NCI-H446 treated with DMSO at 0.1 percent for 48 hours (cell line): ENCODE measurements at regions not wholly inside any gene's neighbourhood (a gene's known extent, or its start where the extent isn't known, plus 50 kb on each side); places are given as distances from the start of the nearest gene placed in this dataset.

ENCODE experiments used
- DNase-seq: peaks from one replicate; lab custom pipeline; 2025; lab: John Stamatoyannopoulos, UW

GRCh38 chr9:18233311-18233710 is 240.6 kb upstream of the ADAMTSL1 start:
- DNase-seq: no peak

DNA sequence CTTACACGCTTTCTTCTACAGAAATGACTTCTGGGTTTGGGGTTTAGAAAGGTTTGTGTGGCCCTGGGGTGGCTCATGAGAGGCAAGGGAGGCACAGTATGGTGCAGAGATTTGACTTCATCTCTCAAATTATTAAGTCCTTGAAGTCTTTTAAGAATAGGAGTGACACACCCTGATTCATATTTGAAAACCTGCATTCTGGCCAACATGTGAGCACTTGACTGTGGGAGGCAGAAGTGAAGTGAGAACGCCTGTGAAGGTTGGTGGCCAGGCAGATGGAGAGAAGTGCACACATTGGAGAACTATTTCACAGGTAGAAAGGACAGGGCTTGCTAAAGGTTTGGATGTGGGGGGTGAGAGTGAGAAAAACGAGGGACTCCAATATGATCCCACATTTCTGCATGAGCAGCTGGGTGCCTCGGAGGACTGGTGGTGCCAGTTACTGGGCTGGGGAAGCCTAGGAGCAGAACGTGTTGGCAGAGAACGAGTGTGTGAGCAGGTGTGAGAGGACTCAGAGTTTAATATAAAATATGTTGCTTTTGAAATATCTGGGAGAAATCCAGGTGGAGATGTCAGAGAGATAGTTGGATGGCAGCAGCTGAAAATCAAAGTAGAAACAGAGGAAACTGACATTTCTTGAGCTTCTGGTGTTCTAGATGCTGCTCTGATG is 240.0 kb upstream of the ADAMTSL1 start:
- no peak for DNase-seq

- DNase-seq: no peak
Measured at GRCh38 chr9:18235181-18235908, 238.6 kb upstream of the ADAMTSL1 start.

DNA sequence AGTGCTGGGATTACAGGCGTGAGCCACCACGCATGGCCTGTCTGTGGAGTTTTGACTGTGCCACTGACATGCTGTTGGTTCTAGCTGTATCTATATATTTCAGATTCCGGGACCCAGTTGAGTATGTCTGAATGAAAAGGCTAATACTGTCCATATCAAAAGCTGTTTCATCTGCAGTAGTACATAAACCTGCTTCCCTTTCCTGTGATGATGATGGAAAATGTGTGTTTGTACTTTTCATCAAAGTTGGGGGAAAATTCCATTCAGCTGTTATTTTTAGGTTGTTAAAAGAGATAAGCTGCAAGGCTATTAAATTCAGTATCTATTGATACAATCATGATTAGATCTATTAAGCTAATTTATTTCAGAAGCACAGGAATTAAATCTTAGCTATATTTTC is 237.6 kb upstream of the ADAMTSL1 start:
- no peak for DNase-seq

GRCh38 chr9:18237776-18238175 is 236.2 kb upstream of the ADAMTSL1 start:
- DNase-seq: no peak

- DNase-seq: no peak
Measured at GRCh38 chr9:18238254-18238653, 235.7 kb upstream of the ADAMTSL1 start.

DNA sequence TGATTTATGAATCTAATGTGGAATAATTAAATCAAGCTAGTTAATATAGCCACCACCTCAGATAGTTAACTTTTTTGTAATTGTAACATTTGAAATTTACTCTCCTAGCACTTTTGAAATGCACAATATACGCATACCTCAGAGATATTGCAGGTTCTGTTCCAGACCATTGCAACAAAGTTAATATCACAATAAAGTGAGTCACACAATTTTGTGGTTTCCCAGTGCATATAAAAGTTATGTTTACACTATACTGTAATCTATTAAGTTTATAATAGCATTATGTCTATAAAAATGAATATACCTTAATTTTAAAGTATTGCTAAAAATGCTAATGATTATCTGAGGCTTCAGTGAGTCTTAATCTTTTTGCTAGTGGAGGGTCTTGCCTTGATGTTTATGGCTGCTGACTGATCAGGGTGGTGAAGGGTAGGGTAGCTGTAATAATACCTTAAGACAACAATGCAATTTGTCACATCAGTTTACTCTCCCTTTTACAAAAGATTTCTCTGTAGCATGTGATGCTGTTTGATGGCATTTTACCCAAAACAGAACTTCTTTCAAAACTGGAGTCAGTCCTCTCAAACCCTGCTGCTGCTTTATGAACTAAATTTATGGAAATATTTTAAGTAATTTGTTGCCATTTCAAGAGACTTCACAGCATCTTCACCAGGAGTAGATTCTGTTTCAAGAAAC is 235.1 kb upstream of the ADAMTSL1 start:
- DNase-seq: no peak

- no peak for DNase-seq
Measured at GRCh38 chr9:18240213-18240612, 233.7 kb upstream of the ADAMTSL1 start.

- no peak for DNase-seq
Measured at GRCh38 chr9:18245911-18246310, 228.0 kb upstream of the ADAMTSL1 start.

- no peak for DNase-seq
Measured at GRCh38 chr9:18250053-18250452, 223.9 kb upstream of the ADAMTSL1 start.

- DNase-seq: no peak
Measured at GRCh38 chr9:18253950-18254349, 220.0 kb upstream of the ADAMTSL1 start.

DNA sequence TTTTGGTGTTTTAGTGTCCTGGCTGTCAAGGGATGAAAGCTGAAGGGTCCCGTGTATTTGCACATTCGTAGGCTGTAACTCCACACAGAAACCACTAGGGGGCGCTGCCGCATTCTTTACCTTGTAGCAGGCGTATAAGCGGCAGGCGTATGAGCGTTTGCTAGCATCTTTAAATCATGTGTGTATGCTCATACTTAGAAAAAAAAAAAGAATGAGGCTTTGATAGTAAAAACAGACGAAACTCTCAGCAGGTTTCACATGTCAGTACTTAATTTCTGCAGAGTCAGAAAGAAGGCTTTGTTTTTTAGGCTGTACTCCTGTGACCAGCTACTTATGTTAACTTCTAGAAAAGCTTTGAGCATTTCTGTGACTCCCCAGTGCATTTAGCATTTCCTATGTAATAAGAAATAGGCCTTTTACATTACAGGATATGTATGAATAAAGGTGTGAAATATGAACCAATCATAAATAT is 218.8 kb upstream of the ADAMTSL1 start:
- DNase-seq: peak; percentile 64

DNA sequence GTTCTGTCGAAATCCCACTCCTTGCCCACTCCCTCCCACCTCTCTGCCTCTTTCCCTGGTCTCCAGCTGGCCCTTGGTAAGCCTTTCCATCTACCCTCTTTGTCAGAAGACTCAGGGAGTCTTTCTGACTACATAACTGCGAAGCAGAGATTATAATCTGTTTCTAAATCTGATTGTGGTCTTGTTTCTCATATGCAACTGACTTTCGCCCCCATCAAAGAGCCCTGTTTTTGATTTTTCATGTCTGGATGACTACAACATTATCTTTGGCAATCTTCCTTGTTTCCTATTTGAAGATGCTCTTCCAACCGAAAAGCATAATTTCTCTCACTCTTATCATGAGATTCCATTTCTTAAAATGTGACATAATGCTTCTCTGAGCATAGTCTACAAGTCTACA is 218.2 kb upstream of the ADAMTSL1 start:
- DNase-seq: no peak

- no peak for DNase-seq
Measured at GRCh38 chr9:18256568-18256967, 217.4 kb upstream of the ADAMTSL1 start.

DNA sequence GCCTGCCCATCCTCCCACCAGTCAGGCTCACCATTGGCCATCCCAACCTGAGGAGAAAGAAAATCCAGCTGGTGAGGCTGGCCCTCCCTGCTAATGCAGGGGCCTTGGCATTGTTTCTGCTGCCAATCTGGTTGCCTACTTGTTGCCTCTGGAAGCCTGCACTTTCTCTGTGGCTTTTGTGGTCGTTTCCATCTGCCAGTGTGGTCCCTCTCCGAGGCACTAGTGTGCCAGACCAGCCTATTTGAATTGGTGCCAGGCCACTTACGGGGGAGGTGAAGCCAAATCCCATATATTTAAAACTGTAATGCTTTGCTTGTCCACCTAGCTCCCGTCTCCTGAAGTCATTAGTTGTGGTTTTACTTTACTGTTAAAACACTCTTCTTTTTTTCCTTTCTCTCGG is 213.4 kb upstream of the ADAMTSL1 start:
- DNase-seq: peak; percentile 10

DNA sequence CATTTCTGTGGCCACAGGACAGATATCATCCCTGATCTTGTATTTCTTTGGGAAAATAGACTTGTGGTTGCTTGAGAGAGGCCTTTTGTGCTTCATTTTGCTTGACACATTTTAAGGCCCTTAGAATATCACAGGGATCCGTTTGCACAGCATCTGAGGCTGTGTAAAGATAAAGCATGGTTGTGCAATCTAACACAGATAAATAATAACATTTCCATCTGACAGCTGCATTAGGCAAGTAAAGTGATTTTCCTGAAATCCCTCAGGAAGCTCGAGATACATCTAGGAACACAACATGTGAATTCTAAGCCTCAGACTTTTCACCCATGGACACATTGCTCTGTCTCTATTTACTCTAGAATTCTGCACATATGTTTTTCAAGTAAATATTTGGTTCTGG is 212.8 kb upstream of the ADAMTSL1 start:
- no peak for DNase-seq

DNA sequence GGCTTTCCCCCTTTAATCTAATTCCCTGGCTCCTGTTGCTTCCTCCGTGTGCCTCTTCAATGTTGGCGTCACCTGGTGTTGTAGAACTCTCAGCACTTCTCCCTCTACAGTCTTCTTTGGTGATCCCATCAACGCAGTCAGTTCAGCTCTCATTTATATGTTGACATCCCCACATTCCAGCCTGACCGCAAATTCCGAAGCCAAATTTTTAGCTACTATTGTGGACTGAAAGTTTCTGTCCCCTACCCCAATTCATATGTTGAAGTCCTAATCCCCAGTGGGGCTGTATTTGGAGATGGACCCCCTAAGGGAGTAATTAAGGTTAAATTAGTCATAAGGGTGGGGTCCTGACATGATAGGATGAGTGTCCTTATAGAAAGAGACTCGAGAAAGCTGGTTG is 210.6 kb upstream of the ADAMTSL1 start:
- no peak for DNase-seq

DNA sequence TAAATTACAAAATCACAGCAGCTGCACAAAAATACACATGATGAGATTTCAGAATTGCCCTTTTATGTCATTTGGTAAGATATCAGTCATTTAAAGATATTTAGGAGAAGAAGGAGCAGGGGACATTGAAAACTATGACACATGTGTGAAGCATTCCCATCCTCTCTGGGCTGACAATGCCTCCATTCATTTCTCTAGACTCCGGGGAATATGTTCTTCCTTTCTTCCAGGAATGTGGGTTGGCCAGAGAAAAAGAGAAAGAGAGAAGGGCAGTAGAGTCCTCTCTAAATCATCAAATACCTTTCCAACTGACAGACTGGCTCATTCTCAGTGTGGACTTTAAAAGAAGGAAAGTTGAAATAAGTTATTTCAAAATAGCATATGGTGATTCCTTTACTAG is 205.6 kb upstream of the ADAMTSL1 start:
- DNase-seq: no peak

GRCh38 chr9:18269561-18269960 is 204.4 kb upstream of the ADAMTSL1 start:
- DNase-seq: no peak

- peak; percentile 29 for DNase-seq
Measured at GRCh38 chr9:18274693-18275092, 199.3 kb upstream of the ADAMTSL1 start.

DNA sequence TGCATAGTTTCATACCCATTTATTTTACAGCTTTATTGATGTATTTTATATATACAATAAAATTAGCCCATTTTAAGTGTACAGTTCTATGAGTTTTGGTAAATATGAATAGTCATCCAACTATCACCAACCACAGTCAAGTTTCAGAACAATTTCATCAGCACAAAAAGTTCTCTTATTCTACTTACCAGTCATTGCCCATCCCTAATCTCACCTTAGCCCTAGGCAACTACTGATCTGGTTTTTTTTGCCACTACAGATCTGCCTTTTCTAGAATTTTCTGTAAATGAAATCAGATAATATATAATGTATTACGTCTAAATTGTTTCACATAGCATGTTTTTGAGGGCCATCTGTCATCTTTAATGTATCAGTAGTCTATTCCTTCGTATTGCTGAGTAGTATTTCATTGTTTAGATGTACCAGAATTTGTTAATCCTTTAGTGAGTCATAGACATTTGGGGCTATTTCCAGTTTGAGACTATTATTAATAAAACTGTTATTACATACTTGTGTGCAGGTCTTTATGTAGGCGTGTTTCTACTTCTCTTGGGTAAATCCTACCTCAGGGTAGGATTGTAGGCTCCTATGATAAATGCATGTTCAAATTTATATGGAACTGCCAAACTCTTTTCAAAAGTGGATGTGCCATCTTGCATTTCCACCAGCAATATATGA is 198.5 kb upstream of the ADAMTSL1 start:
- no peak for DNase-seq

DNA sequence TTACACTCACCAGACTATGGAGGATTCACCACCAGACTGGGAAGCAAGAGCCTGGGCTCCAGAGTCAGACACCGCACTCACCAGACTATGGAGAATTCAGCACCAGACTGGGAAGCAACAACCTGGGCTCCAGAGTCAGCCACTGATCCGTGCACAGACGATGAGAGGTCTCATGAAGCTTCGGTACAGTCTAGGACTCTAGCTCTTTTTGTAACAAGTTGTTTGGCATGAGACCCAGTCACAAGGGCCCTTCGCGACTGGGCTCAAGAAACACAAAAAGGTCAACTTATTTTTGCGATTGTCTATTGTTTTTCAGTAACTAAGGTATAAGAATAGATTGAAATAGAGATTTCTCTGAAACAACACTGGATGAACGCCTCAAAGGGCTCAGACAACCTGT is 192.7 kb upstream of the ADAMTSL1 start:
- no peak for DNase-seq

DNA sequence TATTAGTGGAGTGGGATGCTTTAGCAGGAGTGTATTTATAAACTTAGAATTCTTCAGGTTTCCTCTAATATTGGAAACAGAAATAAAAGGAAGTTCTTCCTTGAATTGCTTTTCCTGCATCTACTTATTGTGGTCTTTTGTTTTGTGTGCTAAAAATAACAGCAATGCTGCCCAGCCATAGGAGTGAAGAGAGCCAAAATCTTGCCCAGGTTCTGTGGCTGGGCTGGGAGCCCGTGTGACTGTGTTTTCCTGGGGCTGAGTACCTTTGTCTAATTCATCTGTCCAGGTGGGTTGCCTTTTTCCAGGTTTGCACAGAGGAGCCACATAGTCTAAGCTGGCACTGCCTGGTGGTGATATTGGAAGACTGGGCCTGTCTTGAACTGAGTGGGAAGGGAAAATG is 179.7 kb upstream of the ADAMTSL1 start:
- DNase-seq: no peak
